ENCODE measurements at regions not wholly inside any gene's neighbourhood (a gene's known extent, or its start where the extent isn't known, plus 50 kb on each side); places are given as distances from the start of the nearest gene placed in this dataset.
A peak's percentile ranks its signal among the peaks of the same experiment; 100 is the strongest.

- Histone ChIP-seq H3K9me2 (ENCODE audit: insufficient read depth) (no peaks in the 10 kb centered on the region), H2AFZ (no peak overlapping the region), H3K4me1 (ENCODE audit: insufficient read depth) (no peaks in the 10 kb centered on the region), H3K4me2 (ENCODE audit: unreplicated experiment) (no peak overlapping the region), H3K36me3 (ENCODE audit: low read depth) (no peaks in the 10 kb centered on the region), H3K27me3 (replicated peaks; ENCODE audit: insufficient read depth) (peaks cover 13% of the 10 kb centered on the region; the same call in 1 of the 2 replicates), H3K27ac (no peak overlapping the region), H3K4me3 (no peak overlapping the region), H3K9ac (no peak overlapping the region), H3K79me2 (ENCODE audit: insufficient read depth) (no peaks in the 10 kb centered on the region), H4K20me1 (ENCODE audit: insufficient read depth) (no peaks in the 10 kb centered on the region), H3F3A (ENCODE audit: insufficient read depth) (no peaks in the 10 kb centered on the region), H3K9me3 (ENCODE audit: low read depth) (no peaks in the 10 kb centered on the region)
- no peak for DNase-seq
- in situ Hi-C loops (cut with MboI): no loop called here
- WGBS, 2 experiments (ENCODE audit: low coverage in 1 of 2, low lambda C conversion rate in 2 of 2, missing lambda C conversion rate in 2 of 2): 64 to 65% methylated on average over 7 of the region's 7 CpGs
- TF ChIP-seq EZH2 (IDR thresholded peaks at IDR 0.05; ENCODE audit: insufficient read depth, poor library complexity, severe bottlenecking) (no peak), EZH2phosphoT487 (IDR thresholded peaks at IDR 0.05; ENCODE audit: insufficient read depth, low read depth) (no peak)
Measured at GRCh38 chr15:29622637-29623036, 199.6 kb downstream of the TJP1 start.

DNA sequence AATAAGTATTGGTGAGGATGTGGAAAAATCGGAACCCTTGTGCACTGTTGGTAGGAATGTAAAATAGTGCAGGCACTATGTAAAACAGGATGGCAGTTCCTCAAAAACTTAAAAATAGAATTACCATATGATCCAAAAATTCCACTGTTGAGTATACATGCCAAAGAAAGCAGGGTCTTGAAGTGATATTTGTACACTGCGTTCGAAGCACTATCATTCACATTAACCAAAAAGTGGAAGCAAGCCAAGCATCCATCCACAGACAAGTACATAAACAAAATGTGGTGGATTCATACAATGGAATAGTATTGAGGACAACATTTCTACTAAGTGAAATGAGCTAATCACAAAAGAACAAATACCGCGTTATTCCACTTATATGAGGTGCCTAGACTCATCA lies 200.7 kb downstream of the TJP1 start:
- Histone ChIP-seq H4K20me1 (ENCODE audit: insufficient read depth) (no peaks in the 10 kb centered on the region), H3K9me3 (ENCODE audit: low read depth) (no peaks in the 10 kb centered on the region), H3K27ac (no peak overlapping the region), H3K27me3 (replicated peaks; ENCODE audit: insufficient read depth) (peaks cover 13% of the 10 kb centered on the region; the same call in 1 of the 2 replicates), H3K36me3 (ENCODE audit: low read depth) (no peaks in the 10 kb centered on the region), H3K4me2 (ENCODE audit: unreplicated experiment) (no peak overlapping the region), H3F3A (ENCODE audit: insufficient read depth) (no peaks in the 10 kb centered on the region), H3K9me2 (ENCODE audit: insufficient read depth) (no peaks in the 10 kb centered on the region), H3K79me2 (ENCODE audit: insufficient read depth) (no peaks in the 10 kb centered on the region), H3K4me3 (no peak overlapping the region), H3K9ac (no peak overlapping the region), H2AFZ (no peak overlapping the region), H3K4me1 (ENCODE audit: insufficient read depth) (no peaks in the 10 kb centered on the region)
- no peak for TF ChIP-seq EZH2 (IDR thresholded peaks at IDR 0.05; ENCODE audit: insufficient read depth, poor library complexity, severe bottlenecking)
- TF ChIP-seq EZH2phosphoT487 (IDR thresholded peaks at IDR 0.05; ENCODE audit: insufficient read depth, low read depth): no peak
- no peak for DNase-seq
- WGBS, 2 experiments (ENCODE audit: low coverage in 1 of 2, low lambda C conversion rate in 2 of 2, missing lambda C conversion rate in 2 of 2): 69 to 79% methylated on average over 5 of the region's 5 CpGs
- in situ Hi-C loops (cut with MboI): no loop called here

- Histone ChIP-seq H3K9me2 (ENCODE audit: insufficient read depth) (no peaks in the 10 kb centered on the region), H4K20me1 (ENCODE audit: insufficient read depth) (no peaks in the 10 kb centered on the region), H3K79me2 (ENCODE audit: insufficient read depth) (no peaks in the 10 kb centered on the region), H3K4me3 (no peak overlapping the region), H3K9me3 (ENCODE audit: low read depth) (no peaks in the 10 kb centered on the region), H3K4me1 (ENCODE audit: insufficient read depth) (0 out of 2 replicates have a peak, but pooled peaks cover under 1% of the 10 kb centered on the region), H2AFZ (no peak overlapping the region), H3K4me2 (ENCODE audit: unreplicated experiment) (no peak overlapping the region), H3F3A (ENCODE audit: insufficient read depth) (no peaks in the 10 kb centered on the region), H3K27me3 (replicated peaks; ENCODE audit: insufficient read depth) (peaks cover 12% of the 10 kb centered on the region; the same call in 1 of the 2 replicates), H3K36me3 (ENCODE audit: low read depth) (no peaks in the 10 kb centered on the region), H3K27ac (no peak overlapping the region), H3K9ac (no peak overlapping the region)
- TF ChIP-seq EZH2phosphoT487 (IDR thresholded peaks at IDR 0.05; ENCODE audit: insufficient read depth, low read depth) (no peak), EZH2 (IDR thresholded peaks at IDR 0.05; ENCODE audit: insufficient read depth, poor library complexity, severe bottlenecking) (no peak)
- WGBS, 2 experiments (ENCODE audit: low coverage in 1 of 2, low lambda C conversion rate in 2 of 2, missing lambda C conversion rate in 2 of 2): 43 to 49% methylated on average over 2 of the region's 2 CpGs
- in situ Hi-C loops (cut with MboI): no loop called here
- DNase-seq: peak; percentile 4
Measured at GRCh38 chr15:29618586-29618985, 203.7 kb downstream of the TJP1 start.

GRCh38 chr15:29616512-29616911 lies 205.8 kb downstream of the TJP1 start:
- H3K4me3 ChIP-seq: no peak overlapping the region
- H3K9me3 ChIP-seq (ENCODE audit: low read depth): no peaks in the 10 kb centered on the region
- no peak overlapping the region for H3K27ac ChIP-seq
- H3K9ac ChIP-seq: no peak overlapping the region
- TF ChIP-seq EZH2phosphoT487 (IDR thresholded peaks at IDR 0.05; ENCODE audit: insufficient read depth, low read depth) (no peak), EZH2 (IDR thresholded peaks at IDR 0.05; ENCODE audit: insufficient read depth, poor library complexity, severe bottlenecking) (no peak)
- no peaks in the 10 kb centered on the region for H3K36me3 ChIP-seq (ENCODE audit: low read depth)
- no peak overlapping the region for H2AFZ ChIP-seq
- in situ Hi-C loops (cut with MboI): no loop called here
- 0 out of 2 replicates have a peak, but pooled peaks cover 5% of the 10 kb centered on the region for H3K27me3 ChIP-seq (replicated peaks; ENCODE audit: insufficient read depth)
- no peak overlapping the region for H3K4me2 ChIP-seq (ENCODE audit: unreplicated experiment)
- H3K79me2 ChIP-seq (ENCODE audit: insufficient read depth): no peaks in the 10 kb centered on the region
- peaks cover 15% of the 10 kb centered on the region for H3F3A ChIP-seq (ENCODE audit: insufficient read depth)
- no peaks in the 10 kb centered on the region for H4K20me1 ChIP-seq (ENCODE audit: insufficient read depth)
- DNase-seq: peak; percentile 40
- peaks cover 21% of the 10 kb centered on the region for H3K4me1 ChIP-seq (ENCODE audit: insufficient read depth)
- H3K9me2 ChIP-seq (ENCODE audit: insufficient read depth): no peaks in the 10 kb centered on the region

GRCh38 chr15:29615791-29616190 lies 206.5 kb downstream of the TJP1 start:
- no peak for TF ChIP-seq EZH2 (IDR thresholded peaks at IDR 0.05; ENCODE audit: insufficient read depth, poor library complexity, severe bottlenecking)
- no peak for TF ChIP-seq EZH2phosphoT487 (IDR thresholded peaks at IDR 0.05; ENCODE audit: insufficient read depth, low read depth)
- H2AFZ ChIP-seq: no peak overlapping the region
- no peaks in the 10 kb centered on the region for H3K9me2 ChIP-seq (ENCODE audit: insufficient read depth)
- no peaks in the 10 kb centered on the region for H4K20me1 ChIP-seq (ENCODE audit: insufficient read depth)
- no peak overlapping the region for H3K9ac ChIP-seq
- 0 out of 2 replicates have a peak, but pooled peaks cover 5% of the 10 kb centered on the region for H3K27me3 ChIP-seq (replicated peaks; ENCODE audit: insufficient read depth)
- peaks cover 23% of the 10 kb centered on the region for H3K4me1 ChIP-seq (ENCODE audit: insufficient read depth)
- no peak overlapping the region for H3K27ac ChIP-seq
- in situ Hi-C loops (cut with MboI): no loop called here
- no peaks in the 10 kb centered on the region for H3K9me3 ChIP-seq (ENCODE audit: low read depth)
- DNase-seq: no peak
- no peaks in the 10 kb centered on the region for H3K79me2 ChIP-seq (ENCODE audit: insufficient read depth)
- H3F3A ChIP-seq (ENCODE audit: insufficient read depth): peaks cover 16% of the 10 kb centered on the region
- WGBS, 2 experiments (ENCODE audit: low coverage in 1 of 2, low lambda C conversion rate in 2 of 2, missing lambda C conversion rate in 2 of 2): 40 to 49% methylated on average over 4 of the region's 4 CpGs
- H3K4me3 ChIP-seq: no peak overlapping the region
- no peak overlapping the region for H3K4me2 ChIP-seq (ENCODE audit: unreplicated experiment)
- no peaks in the 10 kb centered on the region for H3K36me3 ChIP-seq (ENCODE audit: low read depth)
